NCI-H748 (cell line): ENCODE measurements at regions not wholly inside any gene's neighbourhood (a gene's known extent, or its start where the extent isn't known, plus 50 kb on each side); places are given as distances from the start of the nearest gene placed in this dataset.
A peak's percentile ranks its signal among the peaks of the same experiment; 100 is the strongest.

Source experiments
- DNase-seq: peaks from one replicate; lab custom pipeline; 2025; ENCODE audit not compliant: unreplicated experiment; lab: John Stamatoyannopoulos, UW

DNA sequence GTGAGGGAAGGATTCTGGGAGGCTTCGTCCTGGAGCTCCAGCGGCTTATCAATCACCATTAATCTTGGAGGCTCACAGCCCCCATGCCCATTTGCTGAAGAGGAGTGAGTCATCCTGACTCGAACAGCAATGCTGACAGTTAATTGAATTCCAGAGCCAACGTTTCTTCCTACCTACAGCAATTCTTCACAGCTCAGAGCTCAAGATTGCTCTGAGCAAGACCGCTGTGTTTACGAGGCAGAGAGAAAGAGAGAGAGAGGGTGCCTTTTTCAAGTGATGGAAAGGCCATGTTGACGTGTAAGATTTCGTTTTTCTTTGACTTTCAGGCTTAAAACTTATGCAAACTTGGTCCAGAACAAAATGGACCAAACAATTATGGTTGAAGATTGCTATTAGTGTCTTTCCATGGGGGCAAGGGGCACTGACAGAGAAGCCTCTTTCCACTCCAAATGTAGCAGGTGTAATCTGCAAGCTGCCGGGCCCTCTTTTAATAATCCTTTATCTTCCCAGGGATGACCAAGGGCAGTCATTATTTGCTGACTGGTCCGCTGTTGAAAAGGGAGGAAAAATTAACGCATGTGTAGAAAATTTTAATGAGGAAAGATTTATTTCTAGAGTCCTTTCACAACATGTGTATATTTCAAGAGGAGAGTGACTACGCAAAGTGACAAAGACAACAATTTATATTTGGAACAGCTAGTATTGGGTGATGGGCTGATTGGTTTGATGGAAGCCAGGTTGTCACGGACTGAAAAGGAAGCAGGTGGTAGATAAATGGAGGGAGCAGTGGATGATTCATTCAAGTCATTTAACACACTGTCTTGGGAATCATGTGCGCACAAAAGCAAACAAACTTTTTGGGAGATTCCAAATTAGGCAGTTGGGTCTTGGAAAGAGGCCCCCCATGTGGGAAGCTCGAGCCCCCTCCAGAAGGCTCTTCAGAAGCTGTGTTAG, 136.1 kb upstream of the IRF2BP2 start:
- peak; percentile 68 for DNase-seq

DNA sequence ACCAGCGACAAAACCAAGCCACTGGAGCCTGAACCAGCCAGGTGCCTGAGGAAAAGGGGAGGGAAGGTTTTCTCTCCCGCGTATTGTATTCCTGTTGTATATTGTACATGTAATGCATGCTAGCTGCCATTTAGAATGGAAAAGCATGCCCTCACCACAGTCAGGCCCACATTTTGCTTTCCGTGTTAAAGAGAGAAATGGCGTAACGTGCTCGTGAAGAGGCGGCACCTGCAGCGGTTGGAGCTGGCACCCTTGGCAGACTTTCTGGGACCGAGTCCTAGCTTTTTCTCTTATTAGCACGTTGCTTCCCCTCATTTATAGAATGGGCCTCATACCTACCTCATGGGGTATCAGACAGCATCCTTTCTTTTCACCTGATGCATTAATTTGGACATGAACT, 135.3 kb upstream of the IRF2BP2 start:
- no peak for DNase-seq

DNA sequence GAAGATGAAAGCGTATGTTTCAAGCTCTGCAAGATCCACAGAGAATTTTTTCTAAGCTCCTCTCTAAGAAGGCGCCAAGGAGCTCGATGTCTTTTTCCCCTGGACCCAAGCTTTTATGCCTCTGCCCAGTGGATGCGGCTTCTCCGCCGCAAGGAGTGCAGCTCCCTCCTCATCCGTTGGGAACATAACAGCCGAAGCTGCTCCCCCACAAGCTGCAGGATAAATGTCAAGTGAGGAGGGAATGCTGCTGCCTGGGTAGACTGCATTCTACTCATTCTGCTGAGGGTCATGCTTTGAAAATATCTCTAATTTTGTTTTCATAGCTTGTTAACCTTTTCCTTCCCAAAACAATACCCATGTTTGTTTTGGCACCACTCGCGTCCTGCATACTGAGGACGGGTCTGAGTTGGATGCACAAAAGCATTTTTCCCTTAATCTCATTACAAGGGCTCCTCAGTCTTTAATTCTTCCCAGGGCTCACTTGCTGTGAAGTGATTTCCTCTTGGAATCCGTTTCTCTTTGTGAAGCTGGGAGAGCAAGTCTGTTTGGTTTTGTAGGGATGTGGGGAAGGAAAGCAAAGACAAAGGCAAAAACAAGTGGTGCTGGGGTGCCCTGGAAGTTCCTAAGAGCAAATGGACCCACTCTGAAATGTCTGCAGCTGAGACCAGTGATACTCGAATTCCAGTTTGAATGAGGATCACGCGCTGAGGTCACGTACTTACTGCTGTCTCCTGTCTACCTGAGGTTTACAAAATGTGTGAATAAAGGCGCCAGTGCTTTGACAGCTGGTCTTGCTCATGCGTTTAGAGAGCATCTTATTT, 134.0 kb upstream of the IRF2BP2 start:
- DNase-seq = peak; percentile 82

DNA sequence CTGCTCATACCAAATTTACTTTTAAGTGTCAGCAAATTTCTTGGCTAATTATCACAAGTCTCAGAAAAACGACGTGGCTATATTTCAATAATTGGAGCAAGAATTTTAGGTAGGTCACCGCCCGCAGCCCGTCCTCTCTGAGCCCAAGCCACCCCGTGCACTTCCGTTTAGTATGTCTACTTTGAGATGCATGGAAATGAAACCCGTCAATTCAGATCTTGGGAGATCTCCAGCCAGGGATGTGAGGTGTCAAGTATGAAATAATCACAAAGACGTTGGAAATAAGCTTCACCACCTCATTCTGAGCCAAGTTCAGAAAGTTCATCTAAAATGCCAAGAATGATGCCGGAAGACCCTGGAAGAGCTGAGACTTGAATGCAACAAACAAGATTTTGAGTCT, 132.6 kb upstream of the IRF2BP2 start:
- no peak for DNase-seq

DNA sequence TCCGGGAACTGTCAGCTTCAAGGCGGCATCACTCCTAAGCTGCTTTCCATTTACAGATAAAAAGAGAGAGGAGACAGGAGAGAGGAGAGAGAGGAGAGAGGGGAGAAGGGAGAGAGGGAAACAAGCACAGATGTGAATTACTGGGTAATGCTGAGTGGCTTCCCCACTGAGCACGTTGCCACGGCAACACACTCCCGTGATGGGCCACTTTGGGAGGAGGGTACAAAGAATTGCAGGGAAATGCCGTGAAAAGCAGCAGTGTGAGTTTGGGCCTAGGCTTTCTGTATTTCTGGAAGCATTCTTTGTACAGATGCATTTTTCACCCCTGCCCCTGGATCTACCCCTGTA, 128.0 kb upstream of the IRF2BP2 start:
- peak; percentile 85 for DNase-seq

DNA sequence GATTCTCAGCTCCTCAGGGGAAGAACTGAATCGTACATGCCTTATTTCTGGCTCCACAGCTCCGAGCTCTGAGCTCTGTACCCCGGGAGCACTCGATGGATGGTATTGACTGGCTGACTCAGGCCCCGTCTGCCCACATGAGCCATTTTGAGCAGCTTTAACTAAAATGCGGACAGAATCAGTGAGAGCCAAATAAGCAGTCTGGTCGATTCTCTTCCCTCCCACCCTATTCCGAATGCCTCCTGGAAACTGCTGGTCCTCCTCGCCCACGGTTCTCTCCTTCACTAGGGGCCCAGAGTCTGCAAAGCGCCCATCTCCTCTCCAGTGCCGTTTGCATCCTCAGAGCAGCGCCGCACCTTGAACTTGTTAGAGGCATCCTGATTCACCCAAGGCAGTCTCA, 125.9 kb upstream of the IRF2BP2 start:
- no peak for DNase-seq

DNA sequence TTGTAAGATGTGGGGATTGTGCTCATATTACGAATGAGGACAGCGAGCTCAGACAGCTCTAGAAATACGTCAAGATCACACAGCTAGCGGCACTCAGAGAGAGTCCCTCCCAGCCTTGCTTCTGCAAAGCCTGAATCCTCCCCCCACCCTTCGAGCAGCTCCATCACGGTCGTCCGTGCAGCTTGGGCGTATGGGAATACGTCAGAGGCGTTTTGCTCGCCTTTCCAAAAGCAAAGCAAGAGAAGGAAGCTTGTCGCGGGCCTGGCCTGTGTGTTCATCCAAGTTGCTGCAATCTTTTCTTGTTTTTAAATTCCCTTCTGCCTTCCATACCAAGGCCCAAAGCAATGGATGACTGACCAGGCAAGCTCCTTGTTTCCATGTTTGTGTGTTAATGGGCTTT, 125.5 kb upstream of the IRF2BP2 start:
- DNase-seq = no peak

DNA sequence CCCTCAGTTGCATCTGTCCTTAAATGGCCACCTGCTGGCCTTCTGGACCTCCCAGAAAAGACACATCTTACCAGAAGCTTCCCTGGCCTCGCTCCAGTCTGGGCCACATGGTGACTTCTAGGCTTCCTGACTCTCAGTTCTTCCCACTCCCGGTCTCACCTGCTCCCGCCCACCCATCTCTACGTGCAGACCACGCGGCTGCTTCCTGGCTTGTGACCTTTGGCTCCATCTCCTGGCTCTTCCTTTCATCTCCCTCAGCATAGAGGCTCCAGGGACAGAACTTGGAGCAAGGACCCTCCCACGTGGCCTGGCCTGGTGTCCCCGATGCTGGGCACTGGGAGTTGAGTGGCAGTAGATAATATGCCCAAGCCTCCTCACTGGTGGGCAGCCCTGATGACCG, 124.9 kb upstream of the IRF2BP2 start:
- peak; percentile 6 for DNase-seq

DNA sequence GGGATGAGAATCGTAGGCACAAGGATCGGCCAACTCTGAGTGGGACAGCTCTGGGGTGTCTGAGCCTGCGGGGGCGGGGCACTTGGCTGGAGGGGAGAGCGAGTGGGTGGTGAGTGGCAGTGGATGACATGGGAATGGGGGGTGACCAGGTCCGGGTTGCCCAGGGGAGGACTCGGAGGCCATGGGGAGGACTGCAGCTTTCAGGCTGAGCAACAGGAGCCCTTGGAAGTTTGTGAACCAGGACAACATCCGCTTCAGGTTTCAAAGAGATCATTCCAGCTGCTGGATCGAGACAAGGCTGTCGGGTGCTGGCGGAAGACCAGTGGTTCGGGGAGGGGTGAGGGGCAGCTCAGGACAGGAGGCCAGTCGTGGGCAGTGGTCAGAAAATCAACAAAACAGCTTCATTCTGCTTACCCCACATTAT, 124.4 kb upstream of the IRF2BP2 start:
- no peak for DNase-seq

DNA sequence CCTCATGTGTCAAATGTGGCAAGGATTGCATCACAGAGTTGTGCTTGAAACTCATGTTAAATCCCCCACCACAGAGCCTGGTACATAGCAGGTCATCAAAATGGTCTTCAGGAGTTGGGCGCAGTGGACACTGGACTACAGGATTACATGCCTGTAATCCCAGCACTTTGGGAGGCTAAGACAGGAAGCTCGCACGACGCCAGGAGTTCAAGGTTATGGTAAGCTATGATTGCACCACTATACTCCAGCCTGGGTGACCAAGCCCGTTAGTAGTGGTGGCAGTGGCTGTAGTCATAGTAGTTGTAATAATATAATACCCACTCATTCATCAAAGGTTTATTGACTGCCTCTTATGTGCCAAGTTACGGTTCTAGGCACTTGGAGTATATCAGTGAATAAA, 123.4 kb upstream of the IRF2BP2 start:
- DNase-seq = no peak

DNA sequence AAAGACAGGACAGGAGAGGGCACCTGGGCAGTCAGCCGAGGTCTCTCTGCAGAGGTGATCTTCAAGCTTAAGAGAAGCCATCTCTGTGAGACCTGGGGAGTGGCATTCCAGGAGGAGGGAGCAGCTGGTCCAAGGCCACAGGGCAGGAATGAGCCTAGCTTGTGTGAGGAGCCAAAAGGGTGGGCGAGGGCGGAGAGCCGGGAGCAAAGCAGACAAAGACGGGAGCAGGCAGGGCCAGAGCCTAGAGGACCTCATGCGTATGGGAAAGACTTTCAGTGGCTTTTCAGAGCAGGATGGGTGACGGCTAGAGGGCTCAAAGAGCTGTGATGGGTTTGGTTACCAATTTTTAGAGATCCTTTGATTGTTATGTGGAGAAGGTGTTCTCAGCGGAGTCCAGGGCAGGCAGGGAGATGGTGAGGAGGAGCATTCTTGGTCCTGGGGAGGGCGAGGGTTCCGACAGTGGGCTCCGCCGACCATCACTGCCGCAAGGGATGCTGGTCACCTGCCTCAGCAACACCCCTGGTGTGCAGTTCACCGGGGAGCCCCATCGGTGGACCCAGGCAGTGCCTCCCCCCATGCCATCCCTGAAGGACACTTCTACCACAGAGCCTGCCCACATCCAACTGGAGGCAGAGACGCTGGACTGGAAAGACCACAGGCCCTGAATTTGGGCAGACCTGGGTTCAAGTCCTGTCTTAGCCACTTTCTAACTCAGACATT, 122.9 kb upstream of the IRF2BP2 start:
- DNase-seq = no peak

DNA sequence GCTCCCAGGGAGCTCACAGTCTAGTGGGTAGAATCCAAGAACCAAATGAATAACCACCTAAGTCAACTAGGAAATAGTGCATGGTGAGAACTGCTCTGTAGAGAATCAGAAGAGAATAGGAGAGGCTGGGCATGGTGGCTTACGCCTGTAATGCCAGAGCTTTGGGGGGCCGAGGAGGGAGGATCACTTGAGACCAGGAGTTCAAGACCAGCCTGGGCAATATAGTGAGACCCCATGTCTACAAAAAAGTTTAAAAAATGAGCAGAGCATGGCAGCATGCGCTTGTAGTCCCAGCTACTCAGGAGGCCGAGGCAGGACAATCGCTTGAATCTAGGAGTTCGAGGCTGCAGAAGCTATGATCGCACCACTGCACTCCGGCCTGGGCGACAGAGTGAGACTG, 122.3 kb upstream of the IRF2BP2 start:
- DNase-seq = no peak

DNA sequence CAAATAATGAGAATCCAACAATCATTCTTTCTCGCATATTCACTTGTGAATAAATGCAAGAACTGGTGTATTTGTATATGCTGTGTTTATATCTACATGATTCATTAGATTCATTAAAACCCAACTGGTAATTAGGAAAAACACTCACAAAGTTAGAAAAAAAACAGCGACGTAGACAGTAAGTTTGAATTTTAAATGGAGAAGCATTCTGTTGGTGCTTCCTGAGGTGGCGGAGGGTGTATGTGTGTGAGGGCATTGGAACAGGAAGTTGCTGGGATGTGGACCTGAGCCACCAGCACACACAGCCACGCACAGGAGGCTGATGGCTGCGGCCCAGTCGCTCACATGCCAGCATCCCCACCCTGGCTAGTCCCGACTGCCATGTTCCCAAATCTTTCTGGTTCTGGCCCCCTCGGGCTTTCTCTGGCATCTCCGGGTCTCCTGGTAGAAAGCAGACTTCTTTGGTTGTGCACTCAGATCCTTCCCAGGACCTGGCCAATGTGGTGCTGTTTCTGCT, 121.6 kb upstream of the IRF2BP2 start:
- DNase-seq = no peak

DNA sequence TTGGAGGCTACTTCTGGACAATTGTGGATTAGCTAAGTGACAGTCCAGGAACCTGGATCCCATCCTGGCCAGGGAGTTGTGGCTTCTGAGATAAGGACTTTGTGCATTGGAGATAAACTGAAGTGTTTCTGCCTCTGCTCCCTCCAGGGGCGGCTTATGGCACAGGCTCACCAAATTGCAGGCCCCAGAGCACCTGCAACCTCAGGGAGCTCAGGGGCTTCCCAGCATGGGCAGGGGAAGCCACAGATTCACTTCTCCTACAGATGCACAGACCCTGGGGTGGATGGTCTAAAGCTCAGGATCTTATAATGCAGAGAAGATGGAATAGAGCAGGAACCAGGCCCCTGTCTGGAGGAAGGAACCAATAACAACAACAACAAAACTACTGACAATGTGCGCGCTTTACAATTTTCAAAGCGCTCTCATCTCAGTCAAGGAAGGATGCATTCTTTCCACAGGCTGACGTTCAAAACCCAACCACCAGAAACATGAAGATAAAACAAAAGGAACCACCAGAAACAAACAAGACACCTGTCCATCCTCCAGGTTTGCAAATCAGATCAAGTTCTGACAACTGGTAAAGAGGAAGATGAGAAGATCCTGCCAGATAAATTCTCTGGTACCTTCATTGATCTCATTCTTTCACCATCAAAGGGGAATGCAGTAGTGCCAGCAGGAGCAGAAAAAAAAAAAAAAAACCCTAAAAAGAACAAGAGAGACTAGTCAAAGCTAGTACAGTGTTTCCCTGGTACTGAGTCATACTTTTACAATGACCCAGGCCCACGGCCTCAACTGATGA, 121.0 kb upstream of the IRF2BP2 start:
- no peak for DNase-seq

DNA sequence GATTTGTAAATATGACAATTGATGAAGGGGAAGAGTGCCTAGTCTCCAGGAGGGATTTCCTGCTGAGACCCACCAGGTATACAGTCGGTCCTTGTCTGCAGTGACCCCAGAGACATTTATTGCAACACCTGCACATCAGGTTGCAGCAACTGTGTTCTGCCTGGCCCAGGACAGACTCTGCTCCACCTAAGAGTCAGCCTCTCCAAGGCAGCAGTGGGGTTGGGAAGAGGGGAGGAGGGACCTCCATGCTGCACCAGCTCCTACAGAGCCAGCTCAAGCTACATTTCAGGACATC, 120.4 kb upstream of the IRF2BP2 start:
- no peak for DNase-seq

DNA sequence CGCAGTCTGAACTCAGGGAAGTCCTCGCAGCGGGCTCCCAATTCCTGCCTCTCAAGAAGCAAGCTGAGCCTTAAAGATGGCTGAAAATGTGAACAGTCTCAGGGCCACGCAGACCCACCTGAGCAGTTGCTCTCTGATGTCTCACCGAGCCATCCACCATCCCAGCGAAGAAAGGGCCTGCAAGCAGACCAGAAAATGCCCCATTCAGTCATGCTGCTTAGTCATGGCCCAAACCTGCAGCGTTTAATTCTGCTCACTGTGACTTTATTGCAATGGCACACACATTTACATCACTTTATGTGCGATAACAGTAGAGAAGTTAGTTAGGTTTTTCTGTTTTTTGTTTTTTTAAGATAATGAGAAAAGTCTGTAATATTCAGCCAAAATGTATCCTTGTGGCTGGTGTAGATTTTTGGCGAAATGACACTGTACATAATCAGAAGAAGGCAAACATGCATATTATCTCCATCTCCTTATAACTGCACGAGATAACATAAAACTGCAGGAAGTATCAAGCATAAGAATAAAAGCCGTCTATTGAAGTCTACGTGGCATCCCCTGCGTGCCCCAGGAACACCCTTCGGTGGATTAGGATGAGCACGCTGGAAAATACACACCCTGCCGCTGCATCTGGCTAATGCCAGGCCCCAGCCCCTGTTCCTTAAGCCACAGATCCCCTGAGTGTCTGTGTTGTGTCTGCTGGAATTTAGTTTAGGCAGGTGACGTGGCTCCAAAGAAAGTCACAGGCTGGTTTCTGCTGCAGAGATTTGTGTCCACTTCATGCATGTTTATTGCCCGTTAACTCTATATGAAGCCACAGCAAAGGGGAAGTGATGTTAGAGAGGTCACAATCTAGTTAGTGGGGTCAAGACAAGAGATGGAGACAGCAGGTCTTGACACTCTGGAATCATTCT, 119.8 kb upstream of the IRF2BP2 start:
- no peak for DNase-seq

DNA sequence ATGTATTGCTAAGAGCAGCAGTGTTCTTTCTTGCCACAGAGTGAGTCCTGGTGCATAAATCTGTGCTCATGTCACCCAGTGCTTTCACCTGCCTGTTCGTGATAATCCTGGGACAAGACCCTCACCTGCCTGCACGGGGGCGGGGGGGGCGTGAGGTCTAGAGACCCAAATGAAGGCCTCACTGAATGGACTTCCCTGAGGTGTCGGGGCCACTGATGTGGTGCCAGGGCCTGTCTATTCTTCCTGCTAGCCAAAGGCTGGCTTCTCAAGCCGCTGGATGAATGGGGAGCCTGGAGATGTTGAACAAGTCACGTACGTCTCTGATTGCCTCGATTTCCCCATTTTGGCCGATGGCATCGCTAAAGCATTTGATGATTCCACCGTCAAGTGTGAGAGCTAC, 118.8 kb upstream of the IRF2BP2 start:
- no peak for DNase-seq

DNA sequence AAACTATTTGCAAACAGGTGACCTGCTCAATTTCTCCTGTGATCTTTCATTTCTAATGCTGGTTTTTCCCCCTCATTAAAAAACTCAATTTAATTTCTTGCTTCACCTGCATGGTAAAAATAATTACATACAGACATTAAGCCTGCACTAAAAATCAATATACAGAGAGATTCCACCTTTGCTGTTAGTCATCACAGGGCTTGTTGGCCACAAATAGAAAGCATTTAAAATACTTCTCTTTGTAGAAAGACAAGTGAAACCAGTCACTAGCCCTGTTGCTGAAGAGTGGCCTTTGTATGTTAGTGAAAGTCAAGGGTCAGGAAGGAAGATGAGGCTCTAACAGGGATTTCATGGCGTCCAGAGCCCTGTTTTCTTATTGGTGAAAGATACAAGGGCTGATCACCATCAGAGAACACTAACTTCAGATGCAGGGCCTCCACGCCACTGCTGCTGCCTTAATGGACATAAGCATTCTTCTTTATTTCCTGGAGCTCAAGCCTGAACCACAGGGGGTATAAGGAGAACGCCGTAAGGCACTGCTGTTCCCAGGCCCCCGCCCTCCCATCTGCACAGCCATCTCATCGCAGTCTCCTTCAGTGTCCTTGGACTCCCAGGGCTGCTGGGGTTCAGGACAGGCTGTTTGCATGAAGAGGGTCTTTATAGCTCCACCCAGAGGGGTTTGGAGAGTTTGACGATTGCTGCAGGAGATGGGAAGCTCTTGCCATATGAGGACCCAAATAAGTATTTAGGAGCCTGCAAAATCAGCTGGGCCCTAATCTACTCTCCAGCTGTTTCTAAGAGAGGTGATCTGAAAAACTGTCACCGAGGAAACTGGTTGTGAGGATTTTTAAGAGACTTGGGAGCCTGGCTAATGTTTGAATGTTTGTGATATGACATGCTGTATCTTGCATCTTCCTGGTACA, 117.3 kb upstream of the IRF2BP2 start:
- peak; percentile 6 for DNase-seq
